HG03139 (cell line): ENCODE measurements at regions not wholly inside any gene's neighbourhood (a gene's known extent, or its start where the extent isn't known, plus 50 kb on each side); places are given as distances from the start of the nearest gene placed in this dataset.

ENCODE experiments used
- ATAC-seq: cut with Tn5 transposase; IDR thresholded peaks from one replicate; pipeline ENCODE4 v1.9.1; 2021; ENCODE audit not compliant: unreplicated experiment

GRCh38 chr2:8278709-8279354 is 403.0 kb upstream of the ID2 start:
- no peak for ATAC-seq

- ATAC-seq: no peak
Observed at GRCh38 chr2:8279506-8279905, 402.4 kb upstream of the ID2 start.

- ATAC-seq: no peak
Observed at GRCh38 chr2:8281234-8281633, 400.6 kb upstream of the ID2 start.

- ATAC-seq: no peak
Observed at GRCh38 chr2:8281950-8282857, 399.7 kb upstream of the ID2 start.

GRCh38 chr2:8282858-8283252 is 399.0 kb upstream of the ID2 start:
- no peak for ATAC-seq

DNA sequence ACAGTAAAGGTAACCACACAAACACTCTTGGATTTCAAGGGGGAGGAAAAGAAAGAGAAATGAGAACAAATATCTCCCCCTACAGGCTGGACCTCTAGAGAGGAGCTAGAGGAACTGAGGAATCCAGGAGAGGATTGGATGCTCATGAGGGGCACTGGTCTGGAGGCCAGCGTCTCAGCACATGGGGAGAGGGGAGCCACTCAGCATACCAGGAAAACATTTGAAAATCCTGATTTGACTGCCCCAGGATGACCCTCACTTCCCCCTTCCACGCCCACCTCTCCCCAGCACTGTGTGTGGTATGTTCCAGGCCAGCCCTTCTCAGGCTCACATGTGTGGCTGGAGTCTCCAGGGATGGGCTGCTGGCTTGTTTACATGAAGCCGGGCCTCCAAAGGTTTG is 396.8 kb upstream of the ID2 start:
- ATAC-seq: no peak

- ATAC-seq: no peak
Observed at GRCh38 chr2:8285898-8286297, 396.0 kb upstream of the ID2 start.

DNA sequence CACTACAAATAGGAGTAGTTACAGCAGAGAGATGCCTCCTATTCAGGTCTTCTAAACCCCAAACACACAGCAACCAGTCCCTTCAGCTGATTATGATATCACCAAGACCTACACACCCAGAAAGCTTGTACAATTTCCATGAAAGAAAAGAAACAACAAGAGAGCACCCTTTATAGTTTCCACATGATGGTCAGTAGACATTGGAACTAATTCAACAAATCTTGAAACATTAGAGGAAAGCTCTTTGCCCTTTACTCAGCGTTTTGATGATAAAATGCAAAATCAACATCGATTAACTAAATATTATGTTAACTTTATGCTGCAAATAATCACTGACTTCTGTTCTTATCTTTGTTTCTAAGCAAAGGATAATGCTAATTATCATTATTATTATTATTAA is 393.6 kb upstream of the ID2 start:
- ATAC-seq: no peak

- no peak for ATAC-seq
Observed at GRCh38 chr2:8289111-8289510, 392.7 kb upstream of the ID2 start.

- no peak for ATAC-seq
Observed at GRCh38 chr2:8290771-8291352, 391.0 kb upstream of the ID2 start.

DNA sequence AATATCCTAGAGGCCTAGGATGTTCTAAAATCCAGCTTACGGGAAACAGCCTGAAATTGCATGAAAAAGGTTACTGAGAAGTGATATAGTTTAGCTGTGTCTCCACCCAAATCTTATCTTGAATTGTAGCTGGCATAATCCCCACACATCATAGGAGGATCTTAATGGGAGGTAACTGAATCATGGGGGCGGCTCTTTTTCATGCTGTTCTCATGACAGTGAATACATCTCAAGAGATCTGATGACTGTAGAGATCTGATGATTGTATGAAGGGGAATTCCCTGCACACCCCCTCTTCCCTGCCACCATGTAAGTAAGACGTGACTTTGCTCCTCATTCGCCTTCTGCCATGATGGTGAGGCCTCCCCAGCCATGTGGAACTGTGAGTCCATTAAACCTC is 385.6 kb upstream of the ID2 start:
- ATAC-seq: no peak

DNA sequence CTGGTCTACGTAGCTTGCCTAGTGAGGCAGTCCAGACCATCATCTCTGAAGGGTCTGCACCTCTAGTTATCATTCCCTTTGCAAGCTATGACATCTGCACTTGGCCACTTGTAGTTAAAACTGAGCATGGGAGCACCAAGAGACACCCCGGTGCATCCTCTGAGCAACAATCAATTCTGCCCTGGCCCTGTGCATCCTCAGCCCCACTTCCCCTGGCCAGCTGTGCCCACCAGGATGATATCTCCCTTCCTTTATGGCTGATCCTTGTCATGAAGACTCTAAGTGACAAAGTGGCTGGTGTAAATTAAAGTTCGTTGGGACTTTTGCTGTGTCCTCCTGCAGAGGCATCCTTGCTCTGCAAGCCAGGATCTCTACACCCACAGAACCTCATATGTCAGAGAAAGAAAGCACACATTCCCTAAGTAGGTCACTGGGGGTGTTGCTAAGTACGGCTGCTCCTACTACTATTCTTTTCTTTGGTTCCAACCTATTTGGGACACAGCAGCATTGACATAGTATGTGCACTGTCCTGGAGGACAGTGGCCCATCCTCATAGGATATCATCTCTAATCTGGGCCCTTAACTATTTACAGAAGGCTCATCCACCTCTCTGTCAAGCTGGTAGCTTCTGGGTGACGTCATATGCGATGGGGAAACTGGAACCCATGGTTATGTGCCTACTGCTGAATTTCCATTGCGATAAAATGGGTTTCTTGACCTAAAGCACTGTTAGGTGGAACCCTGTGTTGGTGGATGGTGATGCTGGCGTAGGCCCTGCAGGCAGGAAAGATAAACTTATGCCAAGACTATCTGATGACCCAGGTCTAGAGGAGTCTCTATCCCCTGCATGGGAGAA is 384.3 kb upstream of the ID2 start:
- no peak for ATAC-seq

- ATAC-seq: no peak
Observed at GRCh38 chr2:8298783-8299182, 383.1 kb upstream of the ID2 start.

GRCh38 chr2:8300216-8300615 is 381.6 kb upstream of the ID2 start:
- no peak for ATAC-seq

GRCh38 chr2:8300905-8301304 is 381.0 kb upstream of the ID2 start:
- ATAC-seq: no peak

DNA sequence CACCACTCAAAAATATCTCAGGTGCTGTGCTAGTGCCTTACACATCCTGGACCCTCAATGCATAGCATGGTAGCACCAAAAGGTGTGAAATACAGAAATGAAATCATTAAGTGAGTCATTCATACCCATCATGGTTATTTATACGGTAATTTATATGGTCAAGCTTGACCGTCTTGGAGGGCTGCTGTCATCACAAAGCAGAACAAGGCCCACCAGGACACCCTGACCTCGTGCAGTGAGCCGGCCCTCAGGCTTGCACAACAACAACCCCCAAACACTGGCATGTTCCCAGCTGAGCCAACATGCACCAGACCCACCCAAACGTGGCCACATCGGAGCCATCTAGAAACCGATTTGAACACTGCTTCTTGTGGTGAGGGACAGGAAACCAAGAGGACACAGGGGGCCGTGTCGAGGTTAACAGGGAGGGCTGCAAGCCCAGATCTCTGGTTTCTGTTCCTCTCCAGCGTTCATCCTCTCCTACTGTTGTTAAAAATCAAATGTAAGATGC is 378.5 kb upstream of the ID2 start:
- ATAC-seq: peak; percentile 65

GRCh38 chr2:8304821-8305766 is 376.8 kb upstream of the ID2 start:
- no peak for ATAC-seq

- no peak for ATAC-seq
Observed at GRCh38 chr2:8306530-8307351, 375.1 kb upstream of the ID2 start.

DNA sequence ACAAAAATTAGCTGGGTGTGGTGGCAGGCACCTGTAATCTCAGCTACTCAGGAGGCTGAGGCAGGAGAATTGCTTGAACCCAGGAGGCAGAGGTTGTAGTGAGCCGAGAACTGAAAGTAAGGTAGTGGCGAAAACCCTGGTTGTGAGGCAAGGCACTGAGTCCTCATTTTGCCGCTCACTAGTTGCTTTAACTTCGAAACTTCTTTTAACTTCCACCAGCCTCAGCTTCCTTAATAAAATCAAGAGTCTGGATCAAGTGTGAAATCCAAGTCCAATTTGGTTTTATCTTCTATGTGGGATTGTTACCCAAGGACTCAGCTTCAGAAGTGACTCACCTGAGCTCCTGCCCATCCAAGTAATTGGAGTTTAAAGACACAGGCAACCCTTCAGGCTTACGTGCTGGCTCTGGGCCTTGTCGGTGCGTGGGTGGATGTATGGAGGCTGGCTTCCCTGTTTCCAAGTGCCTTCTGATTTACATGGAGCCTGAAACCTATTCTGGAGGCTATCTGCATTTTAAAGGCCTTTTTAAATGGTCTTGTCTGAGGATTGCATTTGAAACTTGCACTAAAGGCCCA is 374.2 kb upstream of the ID2 start:
- no peak for ATAC-seq
